ENCODE measurements at regions not wholly inside any gene's neighbourhood (a gene's known extent, or its start where the extent isn't known, plus 50 kb on each side); places are given as distances from the start of the nearest gene placed in this dataset.

DNA sequence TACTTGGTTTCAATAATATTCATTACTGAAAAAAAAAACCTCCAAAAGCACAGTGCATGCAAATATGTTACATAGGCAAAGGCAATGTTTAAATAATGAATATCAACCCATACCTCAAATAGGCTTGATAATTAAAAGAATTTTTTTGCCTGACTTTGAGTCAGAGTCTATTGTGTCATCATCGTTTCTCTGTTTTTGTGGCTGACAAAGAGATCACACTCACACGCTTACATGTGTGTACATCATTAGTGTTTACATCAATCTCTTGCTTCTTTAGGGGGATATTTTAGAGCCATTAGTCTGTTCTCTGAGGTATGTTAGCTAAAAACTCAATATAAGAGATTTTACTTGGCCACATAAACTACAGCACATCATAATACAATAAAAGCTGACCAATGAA is 150.3 kb upstream of the MMADHC start:
- no peaks in the 10 kb centered on the region for H3K9me3 ChIP-seq
- H3K27ac ChIP-seq, result no peak overlapping the region
- H3K27me3 ChIP-seq, result no peaks in the 10 kb centered on the region
- H3K4me3 ChIP-seq, result no peak overlapping the region
- H3K4me1 ChIP-seq, result peaks cover 12% of the 10 kb centered on the region
- H3K36me3 ChIP-seq (ENCODE audit: low read depth, missing control alignments), result no peaks in the 10 kb centered on the region
- WGBS, 2 donors, result 94 to 95% methylated on average over 2 of the region's 2 CpGs
- TF ChIP-seq, protein P1, sequence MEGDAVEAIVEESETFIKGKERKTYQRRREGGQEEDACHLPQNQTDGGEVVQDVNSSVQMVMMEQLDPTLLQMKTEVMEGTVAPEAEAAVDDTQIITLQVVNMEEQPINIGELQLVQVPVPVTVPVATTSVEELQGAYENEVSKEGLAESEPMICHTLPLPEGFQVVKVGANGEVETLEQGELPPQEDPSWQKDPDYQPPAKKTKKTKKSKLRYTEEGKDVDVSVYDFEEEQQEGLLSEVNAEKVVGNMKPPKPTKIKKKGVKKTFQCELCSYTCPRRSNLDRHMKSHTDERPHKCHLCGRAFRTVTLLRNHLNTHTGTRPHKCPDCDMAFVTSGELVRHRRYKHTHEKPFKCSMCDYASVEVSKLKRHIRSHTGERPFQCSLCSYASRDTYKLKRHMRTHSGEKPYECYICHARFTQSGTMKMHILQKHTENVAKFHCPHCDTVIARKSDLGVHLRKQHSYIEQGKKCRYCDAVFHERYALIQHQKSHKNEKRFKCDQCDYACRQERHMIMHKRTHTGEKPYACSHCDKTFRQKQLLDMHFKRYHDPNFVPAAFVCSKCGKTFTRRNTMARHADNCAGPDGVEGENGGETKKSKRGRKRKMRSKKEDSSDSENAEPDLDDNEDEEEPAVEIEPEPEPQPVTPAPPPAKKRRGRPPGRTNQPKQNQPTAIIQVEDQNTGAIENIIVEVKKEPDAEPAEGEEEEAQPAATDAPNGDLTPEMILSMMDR (IDR thresholded peaks at IDR 0.05), result no peak
- no peak for TF ChIP-seq POLR2A (IDR thresholded peaks at IDR 0.05)
- DNase-seq, result no peak
- intact Hi-C loops (cut with DNase I; ENCODE audit: low total_unique reads), result no loop called here

DNA sequence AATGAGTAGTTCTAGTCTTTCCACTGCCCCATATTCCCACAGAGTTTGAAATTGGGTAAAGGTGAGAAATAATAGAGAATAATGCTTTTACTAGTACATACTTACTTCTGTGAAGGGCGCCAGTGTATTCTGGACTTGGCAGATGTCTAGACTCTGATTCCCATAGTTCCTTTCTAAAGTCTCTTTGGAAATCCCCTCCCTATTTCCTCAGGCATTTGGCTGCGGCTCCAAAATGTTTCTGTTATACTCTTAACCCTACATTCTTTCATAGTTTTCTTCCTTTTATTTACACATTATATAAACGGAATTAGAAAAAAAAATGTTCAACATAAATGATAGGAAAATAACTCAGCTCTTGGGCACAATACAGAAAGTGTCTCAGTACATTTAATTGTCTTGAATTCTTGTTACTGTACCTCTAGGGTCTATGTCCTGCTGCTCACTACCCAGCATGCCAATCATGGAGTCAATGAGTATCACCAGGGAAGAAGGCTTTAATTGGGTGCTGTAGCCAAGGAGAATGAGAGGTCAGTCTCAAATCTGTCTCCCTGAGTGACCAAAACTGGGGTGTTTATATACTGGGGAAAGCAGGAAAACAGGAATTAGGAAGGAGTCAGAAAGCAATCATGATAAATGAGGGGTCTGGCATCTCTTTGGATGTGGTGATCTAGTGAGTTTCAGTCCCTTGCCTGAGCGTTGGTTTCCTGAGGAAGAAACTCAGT is 147.8 kb upstream of the MMADHC start:
- WGBS, 2 donors, result 67 to 70% methylated on average over 4 of the region's 4 CpGs
- H3K36me3 ChIP-seq (ENCODE audit: low read depth, missing control alignments), result no peaks in the 10 kb centered on the region
- no peaks in the 10 kb centered on the region for H3K27me3 ChIP-seq
- peaks cover 29% of the 10 kb centered on the region for H3K4me1 ChIP-seq
- no peak for DNase-seq
- no peak overlapping the region for H3K27ac ChIP-seq
- no peak overlapping the region for H3K4me3 ChIP-seq
- no peaks in the 10 kb centered on the region for H3K9me3 ChIP-seq
- intact Hi-C loops (cut with DNase I; ENCODE audit: low total_unique reads), result no loop called here
- TF ChIP-seq, protein P1 (IDR thresholded peaks at IDR 0.05), result no peak
- no peak for TF ChIP-seq POLR2A (IDR thresholded peaks at IDR 0.05)

DNA sequence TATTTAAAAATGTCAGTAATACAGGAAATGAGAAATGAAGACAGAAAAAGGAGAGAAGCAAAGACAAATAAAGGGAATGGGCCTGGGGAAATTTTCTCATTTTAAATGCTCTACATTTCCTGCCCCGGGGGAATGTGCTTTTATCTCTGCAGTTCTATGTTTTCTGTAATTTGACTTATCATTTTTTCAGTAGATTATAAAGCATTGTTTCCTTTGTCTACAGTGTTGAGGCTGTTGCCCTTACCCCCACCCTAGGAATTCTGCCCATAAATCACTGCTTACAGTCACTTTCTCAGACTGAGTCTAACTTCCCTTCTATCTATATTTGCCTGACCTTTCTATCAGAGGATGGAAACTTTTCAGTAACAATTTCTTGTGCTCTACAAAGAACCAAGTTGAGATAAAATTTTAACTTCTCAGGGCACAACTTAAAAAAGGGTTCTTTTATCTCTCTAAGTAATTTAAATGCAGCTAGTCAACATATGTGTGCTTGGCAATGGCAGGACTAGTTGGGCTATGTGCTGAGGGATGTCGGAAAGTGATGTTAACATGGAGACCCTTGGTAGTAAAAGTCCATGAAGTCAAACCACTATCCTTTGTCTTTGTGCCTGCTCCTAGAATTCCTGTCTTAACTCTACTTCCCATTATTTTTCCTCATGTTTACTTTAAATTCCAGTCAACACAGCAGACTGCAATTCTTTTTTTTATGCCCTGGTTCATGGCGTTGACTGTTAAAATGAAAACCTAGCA is 146.5 kb upstream of the MMADHC start:
- H3K27me3 ChIP-seq, result no peaks in the 10 kb centered on the region
- WGBS, 2 donors, result 42 to 61% methylated on average over 3 of the region's 3 CpGs
- peaks cover 36% of the 10 kb centered on the region for H3K4me1 ChIP-seq
- DNase-seq, result peak; percentile 48
- no peaks in the 10 kb centered on the region for H3K9me3 ChIP-seq
- intact Hi-C loops (cut with DNase I; ENCODE audit: low total_unique reads), result no loop called here
- peak overlapping the region; percentile 3 to 61 for H3K27ac ChIP-seq
- H3K36me3 ChIP-seq (ENCODE audit: low read depth, missing control alignments), result no peaks in the 10 kb centered on the region
- no peak for TF ChIP-seq POLR2A (IDR thresholded peaks at IDR 0.05)
- TF ChIP-seq, protein P1 (IDR thresholded peaks at IDR 0.05), result no peak
- no peak overlapping the region for H3K4me3 ChIP-seq

DNA sequence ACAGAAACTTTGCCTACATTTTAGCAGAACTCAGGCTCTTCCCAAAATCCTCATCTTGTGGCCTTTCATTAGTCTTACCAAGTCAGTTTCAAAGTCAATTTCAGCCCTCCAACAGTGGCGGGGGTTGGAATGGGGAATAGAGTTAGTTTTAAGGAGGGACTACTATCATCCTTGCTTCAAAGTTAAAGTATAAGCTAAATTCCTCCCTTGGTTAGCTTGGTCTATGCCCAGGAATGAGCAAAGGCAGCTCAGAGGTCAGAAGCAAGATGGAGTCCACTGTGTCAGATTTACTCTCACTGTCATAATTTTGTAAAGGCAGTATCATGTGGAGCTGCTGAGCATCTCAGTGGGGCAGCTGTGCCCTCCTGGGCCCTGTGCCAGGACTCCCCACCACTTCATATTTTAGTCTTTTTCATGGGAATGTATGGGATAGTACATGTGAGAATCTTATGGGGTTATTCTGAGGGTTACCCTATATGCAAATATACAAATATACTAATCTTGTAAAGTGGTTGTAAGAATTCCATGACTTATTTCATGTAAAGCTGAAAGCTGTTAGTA is 145.2 kb upstream of the MMADHC start:
- H3K9me3 ChIP-seq, result no peaks in the 10 kb centered on the region
- no peak for TF ChIP-seq POLR2A (IDR thresholded peaks at IDR 0.05)
- TF ChIP-seq, protein P1 (IDR thresholded peaks at IDR 0.05), result no peak

More for the DNA sequence above, 145.2 kb upstream of the MMADHC start:
- H3K36me3 ChIP-seq (ENCODE audit: low read depth, missing control alignments), result no peaks in the 10 kb centered on the region
- peaks cover 39% of the 10 kb centered on the region for H3K4me1 ChIP-seq
- H3K4me3 ChIP-seq, result no peak overlapping the region
- intact Hi-C loops (cut with DNase I; ENCODE audit: low total_unique reads), result no loop called here
- H3K27ac ChIP-seq, result no peak overlapping the region
- WGBS, 2 donors, result 83 to 93% methylated on average over 1 of the region's 1 CpG
- no peaks in the 10 kb centered on the region for H3K27me3 ChIP-seq
- no peak for DNase-seq
